Esophagus squamous epithelium (tissue), 5 donors: ENCODE measurements at regions not wholly inside any gene's neighbourhood (a gene's known extent, or its start where the extent isn't known, plus 50 kb on each side); places are given as distances from the start of the nearest gene placed in this dataset.

ENCODE experiments used
- DNase-seq: peaks from one replicate; lab custom pipeline; 2025; lab: John Stamatoyannopoulos, UW
- H3K27ac ChIP-seq, 4 donors: fragments of 200-600 bp; sonication (generic); one replicate each; pipeline ENCODE4 v1.5.1; 2016 to 2019; ENCODE audit warnings: mild to moderate bottlenecking in 1 of 4
- H3K27me3 ChIP-seq, 4 donors: fragments of 200-600 bp; sonication (generic); 1 replicate in 3 of 4; 2 replicates in 1 of 4; pipeline versions ENCODE4 v1.5.1 to v1.6.0; 2017 to 2021; ENCODE audit warnings: antibody characterized with exemption in 1 of 4
- H3K36me3 ChIP-seq, 3 donors: fragments of 200-600 bp; sonication (generic); one replicate each; pipeline ENCODE4 v1.5.1; 2016 to 2019
- H3K4me1 ChIP-seq, 3 donors: fragments of 200-600 bp; sonication (generic); one replicate each; pipeline ENCODE4 v1.5.1; 2017 to 2019
- H3K4me3 ChIP-seq, 4 donors: fragments of 200-600 bp; sonication (generic); 1 replicate in 3 of 4; 2 replicates in 1 of 4; pipeline ENCODE4 v1.5.1; 2016 to 2019; ENCODE audit warnings: mild to moderate bottlenecking in 2 of 4, moderate library complexity in 1 of 4
- H3K9me3 ChIP-seq, 3 donors: fragments of 200-600 bp; sonication (generic); one replicate each; pipeline ENCODE4 v1.5.1; 2016 to 2019
- POLR2A ChIP-seq, 4 donors: fragments of 450-650 bp; IDR thresholded peaks; one replicate each; pipeline ENCODE4 v1.6.1; 2017; ENCODE audit warnings: antibody characterized with exemption in 4 of 4, mild to moderate bottlenecking in 4 of 4, moderate library complexity in 3 of 4
- WGBS, 2 donors: methylation state at CpG; one replicate each; pipeline ENCODE4 v1.1.5; 2018; 5-methylcytosine and 5-hydroxymethylcytosine counted together
- intact Hi-C: fragments of 100-400 bp; cut with DNase I; formaldehyde crosslinking; loops from one replicate; pipeline ENCODE4 v1.15.0; 2022
- TF ChIP-seq, protein P1 (sequence below), 6 experiments: fragments of 450-650 bp in 4 of 6; fragments of 200-600 bp in 2 of 6; sonication (generic) in 2 of 6; IDR thresholded peaks; one replicate each; pipeline ENCODE4 v1.5.1; 2016 to 2019; ENCODE audit warnings: antibody characterized with exemption in 6 of 6, mild to moderate bottlenecking in 4 of 6, moderate library complexity in 4 of 6
- donor health status: DM: yes; HTN: yes; CAD: no.

DNA sequence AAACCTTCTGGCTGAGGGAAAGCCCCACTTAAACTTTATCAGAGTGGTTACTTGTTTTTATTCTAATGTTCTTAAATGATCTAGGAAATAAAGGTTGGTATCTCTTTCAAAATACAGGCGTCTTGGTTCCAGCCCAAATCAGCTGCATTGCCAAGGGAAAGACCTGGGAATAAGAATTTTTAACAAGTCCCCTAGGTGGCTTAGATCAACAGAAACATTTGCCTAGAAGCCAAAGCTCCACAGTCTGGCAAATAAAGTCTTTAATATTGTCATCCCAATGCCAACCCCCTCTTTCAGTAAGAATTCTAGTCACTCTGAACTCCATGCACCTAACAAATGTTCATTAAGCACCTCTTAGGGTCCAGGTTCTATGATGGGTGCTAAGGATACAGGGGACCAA, 66.8 kb downstream of the ARL6IP4 start:
- Histone ChIP-seq H3K4me1 (peaks cover 0 to 72% (median 37%) of the 10 kb centered on the region in 3 donors), H3K9me3 (no peaks in the 10 kb centered on the region), H3K27ac (no peak overlapping the region), H3K27me3 (no peaks in the 10 kb centered on the region), H3K4me3 (no peak overlapping the region), H3K36me3 (no peaks in the 10 kb centered on the region)
- WGBS, 2 donors: 74 to 90% methylated on average over 1 of the region's 1 CpG
- intact Hi-C loops: loop anchor here (10.0 kb wide), 1 partner anchor 98 kb away; no protein-coding TSS in a partner anchor
- TF ChIP-seq POLR2A (IDR thresholded peaks at IDR 0.05): no peak
- TF ChIP-seq, protein P1, sequence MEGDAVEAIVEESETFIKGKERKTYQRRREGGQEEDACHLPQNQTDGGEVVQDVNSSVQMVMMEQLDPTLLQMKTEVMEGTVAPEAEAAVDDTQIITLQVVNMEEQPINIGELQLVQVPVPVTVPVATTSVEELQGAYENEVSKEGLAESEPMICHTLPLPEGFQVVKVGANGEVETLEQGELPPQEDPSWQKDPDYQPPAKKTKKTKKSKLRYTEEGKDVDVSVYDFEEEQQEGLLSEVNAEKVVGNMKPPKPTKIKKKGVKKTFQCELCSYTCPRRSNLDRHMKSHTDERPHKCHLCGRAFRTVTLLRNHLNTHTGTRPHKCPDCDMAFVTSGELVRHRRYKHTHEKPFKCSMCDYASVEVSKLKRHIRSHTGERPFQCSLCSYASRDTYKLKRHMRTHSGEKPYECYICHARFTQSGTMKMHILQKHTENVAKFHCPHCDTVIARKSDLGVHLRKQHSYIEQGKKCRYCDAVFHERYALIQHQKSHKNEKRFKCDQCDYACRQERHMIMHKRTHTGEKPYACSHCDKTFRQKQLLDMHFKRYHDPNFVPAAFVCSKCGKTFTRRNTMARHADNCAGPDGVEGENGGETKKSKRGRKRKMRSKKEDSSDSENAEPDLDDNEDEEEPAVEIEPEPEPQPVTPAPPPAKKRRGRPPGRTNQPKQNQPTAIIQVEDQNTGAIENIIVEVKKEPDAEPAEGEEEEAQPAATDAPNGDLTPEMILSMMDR (IDR thresholded peaks at IDR 0.05): no peak
- no peak for DNase-seq

DNA sequence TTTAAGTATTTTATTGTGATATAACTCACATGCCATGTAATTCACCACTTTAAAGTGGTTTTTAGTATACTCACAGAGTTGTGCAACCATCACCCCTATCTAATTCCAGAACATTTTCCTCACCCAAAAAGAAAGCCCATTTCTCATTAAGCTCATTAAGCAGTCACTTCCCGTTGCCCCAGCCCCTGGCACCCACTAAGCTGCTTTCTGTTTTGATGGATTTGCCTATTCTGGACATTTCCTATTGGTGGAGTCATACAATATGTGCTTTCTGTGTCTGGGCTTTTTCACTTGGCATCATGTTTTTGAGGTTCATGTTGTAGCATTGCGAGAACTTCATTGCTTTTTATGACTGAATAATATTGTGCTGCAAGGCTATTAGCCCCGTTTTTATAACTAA, 66.0 kb downstream of the ARL6IP4 start:
- WGBS, 2 donors: 76 to 81% methylated on average over 3 of the region's 3 CpGs
- intact Hi-C loops: loop anchor here (10.0 kb wide), 1 partner anchor 98 kb away; no protein-coding TSS in a partner anchor

GRCh38 chr12:123045678-123046077, 65.2 kb downstream of the ARL6IP4 start:
- H3K4me1 ChIP-seq: peaks cover 0 to 70% (median 33%) of the 10 kb centered on the region in 3 donors
- H3K4me3 ChIP-seq: no peak overlapping the region
- H3K27ac ChIP-seq: peak overlapping the region in 3 of 4 donors; percentile 7 to 79 (median 28)
- no peaks in the 10 kb centered on the region for H3K27me3 ChIP-seq
- WGBS, 2 donors: 76 to 85% methylated on average over 4 to 6 of the region's 7 CpGs
- H3K9me3 ChIP-seq: no peaks in the 10 kb centered on the region
- intact Hi-C loops: loop anchor here (10.0 kb wide), 1 partner anchor 99 kb away; no protein-coding TSS in a partner anchor
- TF ChIP-seq, protein P1 (IDR thresholded peaks at IDR 0.05): no peak
- no peak for TF ChIP-seq POLR2A (IDR thresholded peaks at IDR 0.05)
- DNase-seq: no peak
- H3K36me3 ChIP-seq: no peaks in the 10 kb centered on the region

More for the DNA sequence above, 66.0 kb downstream of the ARL6IP4 start:
- TF ChIP-seq POLR2A (IDR thresholded peaks at IDR 0.05): no peak
- TF ChIP-seq, protein P1 (IDR thresholded peaks at IDR 0.05): no peak
- DNase-seq: no peak
- Histone ChIP-seq H3K4me3 (no peak overlapping the region), H3K9me3 (no peaks in the 10 kb centered on the region), H3K27me3 (no peaks in the 10 kb centered on the region), H3K36me3 (no peaks in the 10 kb centered on the region), H3K27ac (peak overlapping the region in 1 of 4 donors; percentile 7), H3K4me1 (peaks cover 0 to 78% (median 37%) of the 10 kb centered on the region in 3 donors)

- Histone ChIP-seq H3K27ac (peak overlapping the region in 3 of 4 donors; percentile 79 to 88 (median 83)), H3K4me1 (peaks cover 0 to 57% (median 24%) of the 10 kb centered on the region in 3 donors), H3K27me3 (no peaks in the 10 kb centered on the region), H3K9me3 (no peaks in the 10 kb centered on the region), H3K36me3 (no peaks in the 10 kb centered on the region), H3K4me3 (no peak overlapping the region)
- no peak for DNase-seq
- 88 to 100% methylated on average over 1 of the region's 1 CpG for whole genome bisulfite sequencing, 2 donors
- TF ChIP-seq POLR2A (IDR thresholded peaks at IDR 0.05): no peak
- TF ChIP-seq, protein P1 (IDR thresholded peaks at IDR 0.05): no peak
- intact Hi-C loops: loop anchor here (10.0 kb wide), 1 partner anchor 100 kb away; no protein-coding TSS in a partner anchor
Measured at GRCh38 chr12:123044351-123044750, 63.9 kb downstream of the ARL6IP4 start.

GRCh38 chr12:123043536-123044001, 63.1 kb downstream of the ARL6IP4 start:
- Histone ChIP-seq H3K4me3 (no peak overlapping the region), H3K9me3 (no peaks in the 10 kb centered on the region), H3K36me3 (no peaks in the 10 kb centered on the region), H3K27ac (peak overlapping the region; percentile 28 to 88 (median 81)), H3K4me1 (peaks cover 0 to 51% (median 22%) of the 10 kb centered on the region in 3 donors), H3K27me3 (no peaks in the 10 kb centered on the region)
- no peak for DNase-seq
- TF ChIP-seq POLR2A (IDR thresholded peaks at IDR 0.05): no peak
- TF ChIP-seq, protein P1 (IDR thresholded peaks at IDR 0.05): peak; percentile 26 to 75 (median 64)
- WGBS, 2 donors: 6 to 15% methylated on average over 4 to 5 of the region's 7 CpGs
- intact Hi-C loops: loop anchor here (10.0 kb wide), 1 partner anchor 101 kb away; no protein-coding TSS in a partner anchor
